HUDEP-2 (cell line): ENCODE measurements at regions not wholly inside any gene's neighbourhood (a gene's known extent, or its start where the extent isn't known, plus 50 kb on each side); places are given as distances from the start of the nearest gene placed in this dataset.

Source experiments
- DNase-seq, 76 experiments: peaks; one replicate each; lab custom pipeline; 2025; ENCODE audit not compliant: unreplicated experiment in 76 of 76; lab: John Stamatoyannopoulos, UW

DNA sequence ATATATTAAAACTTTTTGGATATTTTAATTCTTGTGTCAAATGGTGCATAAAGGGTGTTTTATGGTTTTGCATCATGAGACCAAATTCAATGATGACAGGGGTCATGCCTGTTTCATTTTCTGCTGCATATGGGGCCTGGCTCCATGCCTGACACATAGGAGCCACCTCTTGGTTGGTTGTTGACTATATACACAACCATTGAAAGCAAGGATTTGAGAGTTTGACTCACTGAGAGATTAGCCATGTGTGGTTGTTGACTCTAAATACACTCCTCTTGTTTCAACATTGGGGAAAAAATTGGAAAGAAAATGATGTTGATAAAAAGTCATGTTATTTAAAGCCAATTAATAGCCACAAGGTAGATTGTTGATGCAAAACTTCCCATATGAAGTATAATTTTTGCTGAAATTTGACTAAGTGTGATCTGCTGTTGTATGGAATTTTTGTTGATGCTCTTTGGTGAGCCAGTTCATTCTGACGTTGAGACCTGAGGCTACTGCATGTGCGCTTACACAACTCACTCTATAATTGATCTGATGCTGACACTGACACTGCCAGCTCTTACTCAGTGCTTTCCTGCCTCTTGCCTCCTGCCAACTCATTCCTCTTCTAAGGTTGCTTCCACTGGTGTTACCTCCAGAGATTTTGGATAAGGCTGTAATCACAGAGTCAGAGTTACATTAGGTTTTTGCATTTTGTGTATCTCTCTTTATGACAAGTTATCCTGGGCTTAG, 446.2 kb upstream of the SLC14A2 start:
- no peak for DNase-seq

GRCh38 chr18:45169610-45170009, 445.7 kb upstream of the SLC14A2 start:
- DNase-seq = no peak

DNA sequence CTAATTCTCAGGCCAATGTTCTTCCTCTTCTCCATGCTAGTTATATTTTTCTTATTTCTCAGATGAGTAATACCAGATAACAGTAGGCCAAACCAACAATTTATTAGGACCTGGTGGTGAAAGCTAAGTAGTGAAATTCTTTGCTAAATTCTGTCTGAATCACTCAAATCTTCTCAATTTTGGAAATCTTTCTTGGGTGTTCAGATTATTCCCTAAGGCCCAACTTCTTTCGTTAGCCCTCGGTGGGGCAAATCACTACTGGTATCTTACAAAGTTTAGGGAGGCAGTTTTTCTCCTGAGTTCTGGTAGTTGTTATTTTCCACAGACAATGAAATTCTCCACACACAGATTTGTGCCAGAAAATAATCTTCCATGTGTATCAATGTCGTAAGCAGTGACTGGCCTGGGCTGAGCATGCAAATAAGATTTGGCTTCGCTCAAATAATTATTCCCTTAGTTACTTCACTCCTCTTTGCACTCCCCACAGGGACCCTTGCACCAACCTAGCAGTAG, 443.5 kb upstream of the SLC14A2 start:
- DNase-seq = no peak

GRCh38 chr18:45173327-45173726, 441.9 kb upstream of the SLC14A2 start:
- DNase-seq = no peak

DNA sequence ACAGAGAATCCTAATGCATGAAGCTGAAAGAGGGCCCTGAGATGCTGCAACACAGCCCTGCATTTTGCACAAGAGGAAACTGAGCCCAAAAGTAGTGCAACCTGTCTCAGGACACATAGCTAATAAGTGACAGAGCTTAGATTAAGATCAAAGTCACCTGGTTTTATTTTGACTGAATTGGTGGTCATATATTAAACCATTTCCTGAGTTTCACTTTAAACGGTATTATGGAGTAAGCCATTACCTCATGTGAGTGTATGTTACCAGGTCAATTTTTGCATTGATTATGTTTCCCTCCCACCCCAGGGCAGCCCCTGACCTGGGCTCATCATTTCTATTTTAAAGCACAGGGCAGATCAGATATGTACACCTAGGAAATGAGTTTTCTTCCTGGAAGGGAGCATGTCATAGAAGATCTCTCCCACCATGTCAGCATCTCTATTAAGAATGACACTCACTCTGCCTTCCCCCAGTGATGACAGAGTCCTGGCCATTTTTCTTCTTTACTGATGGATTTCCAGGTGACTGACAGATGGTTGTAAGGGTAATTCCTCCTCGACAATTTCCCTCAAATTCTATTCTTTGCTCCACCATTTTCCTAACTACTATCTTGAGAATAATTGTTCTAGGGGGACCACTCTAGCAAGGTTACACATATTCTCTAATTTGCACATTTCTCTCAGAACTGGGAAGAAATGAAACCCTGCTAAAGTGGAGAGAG, 441.3 kb upstream of the SLC14A2 start:
- no peak for DNase-seq

GRCh38 chr18:45174629-45175136, 440.6 kb upstream of the SLC14A2 start:
- DNase-seq = no peak

GRCh38 chr18:45175511-45175910, 439.8 kb upstream of the SLC14A2 start:
- no peak for DNase-seq

DNA sequence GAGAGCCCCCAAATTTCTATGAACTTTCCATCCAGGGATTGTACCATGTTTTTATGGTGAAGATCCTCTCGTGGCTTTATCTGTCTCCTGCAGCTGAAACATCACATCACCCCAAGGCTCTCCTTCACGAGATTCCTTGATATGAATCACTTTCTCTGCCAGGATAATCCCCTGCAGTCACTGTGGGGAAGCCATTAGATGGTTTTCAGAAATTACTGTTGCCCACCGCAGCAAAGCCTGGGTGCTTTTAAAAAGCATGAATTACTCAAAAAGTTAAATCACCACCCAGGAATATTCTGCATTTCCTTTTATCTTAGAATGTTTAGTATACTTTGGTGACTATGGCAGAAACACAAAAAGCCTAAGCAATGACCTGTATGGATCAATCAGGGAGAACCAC, 428.4 kb upstream of the SLC14A2 start:
- no peak for DNase-seq

DNA sequence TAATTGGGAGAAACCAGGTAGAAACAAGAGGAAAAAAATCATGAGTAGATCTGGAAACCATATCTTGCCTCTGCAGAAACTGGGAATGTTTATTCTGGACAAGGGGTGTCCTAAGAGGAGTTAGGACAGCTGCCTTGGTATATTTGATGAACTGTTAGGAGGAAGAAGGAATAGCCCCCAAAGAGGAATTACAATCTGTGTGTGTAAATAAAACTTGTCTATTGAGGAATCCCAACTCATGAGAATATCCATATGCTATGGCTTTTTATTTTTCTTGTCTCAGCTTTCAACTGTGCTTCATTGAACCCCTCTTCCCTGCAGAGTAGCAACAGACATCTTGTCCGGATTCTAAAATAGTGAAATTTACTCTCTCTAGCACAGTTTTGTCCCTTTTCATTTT, 423.5 kb upstream of the SLC14A2 start:
- no peak for DNase-seq

GRCh38 chr18:45197526-45197970, 417.7 kb upstream of the SLC14A2 start:
- DNase-seq = no peak

GRCh38 chr18:45198526-45198925, 416.8 kb upstream of the SLC14A2 start:
- DNase-seq = no peak

DNA sequence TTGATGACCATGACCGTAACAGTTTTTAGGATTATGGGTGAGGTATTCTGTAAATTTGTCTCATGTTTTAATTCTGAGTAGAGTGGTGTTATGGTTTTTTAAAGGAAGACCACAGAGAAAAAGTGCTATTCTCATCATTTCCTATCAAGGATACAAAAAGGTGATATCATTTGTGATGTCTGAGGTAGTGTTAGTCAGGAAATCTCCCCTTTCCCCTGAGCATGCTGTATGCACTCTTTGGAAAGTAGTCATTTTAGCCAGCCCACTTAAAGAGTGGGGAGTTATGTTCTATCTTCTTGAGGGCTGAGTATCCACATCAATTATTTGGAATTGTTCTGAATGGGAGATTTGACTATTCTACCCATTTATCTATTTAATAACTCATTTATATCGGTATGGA, 414.2 kb upstream of the SLC14A2 start:
- no peak for DNase-seq

- DNase-seq = no peak
Measured at GRCh38 chr18:45201489-45201888, 413.8 kb upstream of the SLC14A2 start.

DNA sequence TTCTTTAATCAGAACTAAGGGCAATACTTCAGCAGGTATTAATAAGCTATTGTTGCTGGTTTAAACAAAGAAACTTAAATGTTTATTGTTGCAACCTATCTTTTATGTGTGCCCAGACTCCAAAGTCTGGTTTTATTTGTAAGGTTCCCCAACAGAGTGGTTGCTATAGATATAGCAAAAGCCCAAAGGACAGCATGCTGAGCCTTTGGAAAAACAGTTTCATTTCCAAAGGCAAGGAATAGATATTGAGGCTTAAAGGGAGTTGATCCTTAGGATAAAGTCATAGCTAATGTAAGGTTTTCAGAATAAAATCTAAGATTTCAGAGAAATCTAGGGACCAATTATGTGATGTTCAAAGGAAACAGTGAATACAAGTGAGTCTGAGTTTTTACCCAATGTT, 413.2 kb upstream of the SLC14A2 start:
- DNase-seq = no peak

DNA sequence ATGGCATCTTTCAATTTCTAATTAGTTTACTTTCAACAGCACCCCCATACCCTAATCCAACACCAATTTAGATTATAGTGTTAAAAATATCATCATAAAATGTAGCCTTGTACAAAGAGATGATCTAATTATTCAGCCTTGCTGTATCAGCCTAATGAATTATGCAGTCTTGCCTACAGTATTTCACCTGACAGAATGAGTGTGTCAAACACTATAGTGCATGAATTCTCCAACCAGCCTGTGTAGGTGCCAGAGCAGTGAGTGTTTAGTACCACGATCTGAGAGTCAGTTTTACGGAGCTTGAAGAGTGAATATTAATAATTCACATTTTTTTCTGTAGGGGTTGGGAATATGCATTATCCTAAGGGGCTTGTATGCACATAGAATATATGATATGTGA, 411.6 kb upstream of the SLC14A2 start:
- DNase-seq = no peak

DNA sequence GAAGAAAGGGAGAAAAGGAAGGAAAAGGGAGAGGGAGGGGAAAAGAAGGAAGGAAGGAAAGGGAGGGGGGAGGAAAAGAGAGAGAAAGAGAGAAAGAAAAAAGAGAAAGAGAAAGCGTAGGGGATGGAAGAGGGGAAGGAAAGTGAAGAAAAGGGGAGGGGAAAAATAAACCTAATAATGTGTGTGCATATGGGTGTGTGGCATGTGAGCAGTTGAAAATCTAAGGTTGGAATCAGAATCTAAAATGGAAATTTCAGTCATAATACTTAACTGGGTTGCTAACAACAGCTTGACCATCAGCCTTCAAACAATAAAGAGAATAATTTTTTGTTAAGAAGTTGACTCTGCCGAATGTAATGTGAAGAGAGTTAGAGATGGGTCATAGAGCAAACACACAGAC, 407.9 kb upstream of the SLC14A2 start:
- no peak for DNase-seq

GRCh38 chr18:45208164-45208563, 407.1 kb upstream of the SLC14A2 start:
- no peak for DNase-seq

DNA sequence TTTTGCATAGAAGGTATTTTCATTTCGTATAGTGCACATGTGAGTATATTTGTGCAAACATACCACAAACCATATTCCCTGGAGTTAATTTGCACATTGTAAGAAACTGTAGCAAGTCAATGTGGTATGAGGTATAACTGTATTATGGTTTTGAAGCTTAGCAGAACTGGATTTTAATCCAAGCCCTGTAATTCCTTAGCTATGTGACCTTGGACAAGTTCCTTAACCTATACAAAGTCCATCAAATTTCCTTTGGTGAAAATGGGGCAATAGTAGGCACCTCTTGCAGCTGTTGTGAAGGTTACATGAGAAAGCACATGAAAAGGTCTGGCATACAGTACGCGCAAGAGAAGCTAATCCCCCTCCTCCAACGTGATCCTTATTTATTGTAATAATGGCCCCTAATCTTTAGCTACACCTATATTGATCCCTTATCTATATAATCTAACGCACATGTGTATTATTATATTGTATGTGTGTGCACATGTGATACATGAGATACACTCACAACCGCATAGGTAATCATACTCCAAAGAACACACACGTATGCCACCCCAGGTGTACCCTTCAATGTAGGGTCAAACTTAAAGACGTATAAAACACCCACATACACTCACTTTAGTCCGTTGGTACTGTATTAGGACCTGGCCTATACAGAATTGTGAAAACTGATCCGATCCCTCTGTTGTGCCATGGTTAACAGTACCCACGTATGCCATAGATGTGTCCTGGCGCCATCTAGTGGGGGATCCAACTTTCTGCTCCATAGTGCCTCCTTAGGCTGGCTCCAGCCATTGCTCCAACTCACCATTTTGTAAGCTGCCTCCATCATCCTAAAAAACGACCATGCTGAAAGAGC, 402.9 kb upstream of the SLC14A2 start:
- DNase-seq = peak in 68 of 76 experiments; percentile 2 to 88 (median 58)

DNA sequence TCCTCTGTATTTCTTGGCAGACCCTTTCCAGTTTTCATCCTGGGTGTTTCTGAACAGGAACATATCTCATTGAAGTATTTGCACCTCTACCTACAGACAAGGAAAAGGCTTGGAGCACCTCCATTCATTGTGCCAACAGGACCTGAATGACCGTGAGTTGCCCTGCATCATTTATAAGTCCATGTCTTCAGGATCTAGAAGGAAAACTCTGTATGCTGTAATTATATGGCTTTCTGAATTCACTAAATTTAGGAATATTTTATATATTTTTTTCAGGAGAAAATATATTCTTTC, 402.3 kb upstream of the SLC14A2 start:
- DNase-seq = no peak

DNA sequence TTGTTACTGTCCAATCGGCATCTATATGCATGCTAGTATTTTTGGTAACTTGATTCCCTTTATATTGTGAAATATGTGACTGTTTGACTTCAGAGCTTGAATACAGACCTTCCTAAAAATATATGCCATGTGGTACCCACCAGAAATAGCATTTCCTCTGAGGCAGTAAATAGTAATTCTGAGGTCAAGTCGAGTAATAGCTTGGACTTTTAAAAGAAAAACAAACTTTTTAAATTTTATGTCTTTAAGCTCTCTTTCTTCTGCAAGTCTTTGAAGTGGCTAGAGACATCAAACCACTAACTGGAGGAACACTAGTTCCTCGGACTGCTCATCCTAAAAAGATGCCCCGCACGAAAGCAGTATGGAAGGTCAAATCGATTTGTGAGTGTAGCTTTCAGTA, 396.8 kb upstream of the SLC14A2 start:
- no peak for DNase-seq

GRCh38 chr18:45221363-45221762, 393.9 kb upstream of the SLC14A2 start:
- DNase-seq = no peak
